Duodenal mucosa (tissue), 2 donors: ENCODE measurements at regions not wholly inside any gene's neighbourhood (a gene's known extent, or its start where the extent isn't known, plus 50 kb on each side); places are given as distances from the start of the nearest gene placed in this dataset.
"Not testable (repeated sequence)": the region's sequence is repeated elsewhere in the genome, so short reads cannot be mapped to it uniquely, and the experiment has no call there.

Experiments used
- H3K27ac ChIP-seq: one replicate; pipeline ENCODE4 v1.7.0; 2013; ENCODE audit warnings: low read depth, low read length
- H3K27me3 ChIP-seq, 2 donors: one replicate each; pipeline ENCODE4 v1.7.0; 2013; ENCODE audit warnings: low read length in 2 of 2, control low read depth in 1 of 2; ENCODE audit not compliant: insufficient read depth in 2 of 2, control insufficient read depth in 1 of 2
- H3K36me3 ChIP-seq, 2 donors: one replicate each; pipeline ENCODE4 v1.7.0; 2013; ENCODE audit warnings: low read length in 2 of 2, control low read depth in 1 of 2; ENCODE audit not compliant: insufficient read depth in 2 of 2, control insufficient read depth in 1 of 2
- H3K4me1 ChIP-seq, 2 donors: one replicate each; pipeline ENCODE4 v1.7.0; 2013; ENCODE audit warnings: low read length in 2 of 2, control low read depth in 1 of 2; ENCODE audit not compliant: insufficient read depth in 2 of 2, control insufficient read depth in 1 of 2
- H3K4me3 ChIP-seq, 2 donors: one replicate each; pipeline ENCODE4 v1.7.0; 2013; ENCODE audit warnings: low read length in 2 of 2, low read depth in 1 of 2
- H3K9ac ChIP-seq, 2 donors: one replicate each; pipeline ENCODE4 v1.7.0; 2013; ENCODE audit warnings: low read length in 2 of 2, low read depth in 1 of 2
- H3K9me3 ChIP-seq, 2 donors: one replicate each; pipeline ENCODE4 v1.7.0; 2013; ENCODE audit warnings: low read length in 2 of 2, control low read depth in 1 of 2; ENCODE audit not compliant: control insufficient read depth in 1 of 2

GRCh38 chr3:29026959-29027358 lies 253.9 kb upstream of the RBMS3 start:
- H3K27ac ChIP-seq, result no peak overlapping the region
- no peak overlapping the region for H3K9ac ChIP-seq
- H3K9me3 ChIP-seq, result no peaks in the 10 kb centered on the region
- H3K4me1 ChIP-seq, result no peaks in the 10 kb centered on the region
- H3K36me3 ChIP-seq, result no peaks in the 10 kb centered on the region
- H3K27me3 ChIP-seq, result no peaks in the 10 kb centered on the region
- no peak overlapping the region for H3K4me3 ChIP-seq

GRCh38 chr3:29031175-29031574 lies 249.7 kb upstream of the RBMS3 start:
- H3K36me3 ChIP-seq, H3K27ac ChIP-seq, H3K9me3 ChIP-seq, H3K9ac ChIP-seq, H3K4me3 ChIP-seq, H3K27me3 ChIP-seq, H3K4me1 ChIP-seq: not testable (repeated sequence)

DNA sequence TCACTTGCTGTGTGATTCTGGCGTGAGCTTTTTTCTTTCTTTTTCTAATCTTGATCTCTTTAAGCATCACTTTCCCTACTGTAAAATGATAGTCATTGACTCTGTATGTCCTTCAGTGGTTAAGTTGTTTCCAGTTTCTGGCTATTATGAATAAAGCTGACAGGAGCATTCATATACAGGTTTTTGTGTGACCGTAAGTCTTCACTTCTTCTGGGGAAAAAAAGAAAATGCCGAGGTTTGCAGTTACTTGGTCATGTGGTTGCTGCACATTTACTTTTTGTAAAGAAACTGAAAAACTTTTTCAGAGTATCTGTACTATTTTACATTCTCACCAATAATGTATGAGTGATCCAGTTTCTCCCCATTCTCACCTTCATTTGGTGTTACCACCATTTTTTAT lies 247.4 kb upstream of the RBMS3 start:
- Histone ChIP-seq H3K4me1 (no peaks in the 10 kb centered on the region), H3K27me3 (no peaks in the 10 kb centered on the region), H3K4me3 (no peak overlapping the region), H3K9ac (no peak overlapping the region), H3K36me3 (no peaks in the 10 kb centered on the region), H3K9me3 (no peaks in the 10 kb centered on the region), H3K27ac (no peak overlapping the region)

DNA sequence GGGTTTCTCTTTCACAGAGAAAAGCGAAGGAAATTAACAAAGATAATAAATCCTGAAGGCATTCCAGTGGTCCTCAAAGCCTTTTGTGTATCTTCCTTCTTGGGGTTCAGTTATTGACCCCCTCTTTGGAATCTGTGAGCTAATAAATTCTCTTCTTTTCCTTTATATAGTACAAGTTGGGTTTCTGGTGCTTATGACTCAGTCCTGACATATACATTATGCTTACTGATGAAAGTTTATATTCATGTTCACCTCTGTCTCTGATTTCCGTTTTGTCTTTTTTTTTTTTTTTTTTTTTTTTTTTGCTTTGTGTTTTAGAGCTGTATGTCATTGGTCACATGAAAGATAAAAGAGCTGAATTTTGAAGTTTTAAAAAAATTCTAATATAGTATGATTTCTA lies 230.7 kb upstream of the RBMS3 start:
- Histone ChIP-seq H3K9me3 (peaks cover 0 to 4% of the 10 kb centered on the region in 2 donors), H3K27ac (no peak overlapping the region), H3K27me3 (no peaks in the 10 kb centered on the region), H3K9ac (no peak overlapping the region), H3K4me3 (no peak overlapping the region), H3K4me1 (no peaks in the 10 kb centered on the region), H3K36me3 (no peaks in the 10 kb centered on the region)

DNA sequence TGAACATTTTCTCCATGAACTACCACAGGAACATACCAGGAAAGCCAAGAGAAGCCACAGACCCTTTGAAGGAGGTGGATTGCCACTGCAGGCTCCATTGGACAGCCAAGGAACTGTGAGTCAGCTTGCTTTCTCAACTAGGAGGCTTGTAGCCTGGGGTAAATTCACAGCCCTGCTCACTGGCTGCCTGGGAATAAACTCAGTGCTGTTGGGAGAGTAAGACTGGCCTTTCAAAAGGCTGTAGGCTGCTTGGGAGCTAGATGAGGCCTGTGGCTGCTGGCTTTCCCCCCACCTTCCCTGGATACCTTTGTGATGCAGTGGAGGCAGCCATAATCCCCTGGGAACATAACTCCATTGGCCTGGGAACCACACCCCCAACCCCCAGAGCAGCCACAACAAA lies 223.5 kb upstream of the RBMS3 start:
- Histone ChIP-seq H3K9me3 (peaks cover 6 to 9% of the 10 kb centered on the region in 2 donors), H3K27ac (no peak overlapping the region), H3K4me1 (no peaks in the 10 kb centered on the region), H3K9ac (no peak overlapping the region), H3K4me3 (no peak overlapping the region), H3K36me3 (no peaks in the 10 kb centered on the region), H3K27me3 (no peaks in the 10 kb centered on the region)

- no peaks in the 10 kb centered on the region for H3K36me3 ChIP-seq
- no peaks in the 10 kb centered on the region for H3K9me3 ChIP-seq
- no peaks in the 10 kb centered on the region for H3K27me3 ChIP-seq
- H3K4me3 ChIP-seq, result no peak overlapping the region
- no peaks in the 10 kb centered on the region for H3K4me1 ChIP-seq
- no peak overlapping the region for H3K9ac ChIP-seq
- no peak overlapping the region for H3K27ac ChIP-seq
Measured at GRCh38 chr3:29064085-29064484, 216.8 kb upstream of the RBMS3 start.

GRCh38 chr3:29065211-29065785 lies 215.6 kb upstream of the RBMS3 start:
- no peak overlapping the region for H3K27ac ChIP-seq
- H3K4me3 ChIP-seq, result no peak overlapping the region

GRCh38 chr3:29067007-29067406 lies 213.9 kb upstream of the RBMS3 start:
- no peak overlapping the region for H3K4me3 ChIP-seq
- H3K9ac ChIP-seq, result no peak overlapping the region
- H3K4me1 ChIP-seq, result no peaks in the 10 kb centered on the region
- no peak overlapping the region for H3K27ac ChIP-seq
- no peaks in the 10 kb centered on the region for H3K27me3 ChIP-seq
- H3K9me3 ChIP-seq, result no peaks in the 10 kb centered on the region
- no peaks in the 10 kb centered on the region for H3K36me3 ChIP-seq

More at GRCh38 chr3:29065211-29065785, 215.6 kb upstream of the RBMS3 start:
- Histone ChIP-seq H3K27me3 (no peaks in the 10 kb centered on the region), H3K9me3 (no peaks in the 10 kb centered on the region), H3K36me3 (no peaks in the 10 kb centered on the region), H3K4me1 (no peaks in the 10 kb centered on the region), H3K9ac (no peak overlapping the region)

GRCh38 chr3:29070959-29071634 lies 209.8 kb upstream of the RBMS3 start:
- Histone ChIP-seq H3K4me1 (no peaks in the 10 kb centered on the region), H3K9me3 (no peaks in the 10 kb centered on the region), H3K27me3 (no peaks in the 10 kb centered on the region), H3K4me3 (no peak overlapping the region), H3K27ac (no peak overlapping the region), H3K9ac (no peak overlapping the region), H3K36me3 (no peaks in the 10 kb centered on the region)

GRCh38 chr3:29072611-29073010 lies 208.3 kb upstream of the RBMS3 start:
- Histone ChIP-seq H3K27ac (no peak overlapping the region), H3K9me3 (no peaks in the 10 kb centered on the region), H3K4me1 (no peaks in the 10 kb centered on the region), H3K27me3 (no peaks in the 10 kb centered on the region), H3K4me3 (no peak overlapping the region), H3K36me3 (no peaks in the 10 kb centered on the region), H3K9ac (no peak overlapping the region)
